Chondrocyte (in vitro differentiated cells): ENCODE measurements at regions not wholly inside any gene's neighbourhood (a gene's known extent, or its start where the extent isn't known, plus 50 kb on each side); places are given as distances from the start of the nearest gene placed in this dataset.

Source experiments
- DNase-seq: peaks from one replicate; pipeline ENCODE4 v3.0.0; 2021; ENCODE audit warnings: mixed read lengths, low spot score
- H3K27ac Mint-ChIP-seq: one replicate; pipeline ENCODE4 v1.8.0; 2021; ENCODE audit warnings: mild to moderate bottlenecking, moderate library complexity, mixed read lengths; ENCODE audit not compliant: unreplicated experiment
- H3K27me3 Mint-ChIP-seq: 2 replicates; pipeline ENCODE4 v1.8.0; 2021; ENCODE audit warnings: low read depth, mixed read lengths
- H3K36me3 Mint-ChIP-seq: 2 replicates; pipeline ENCODE4 v1.8.0; 2021; ENCODE audit warnings: low read depth, mixed read lengths
- H3K4me1 Mint-ChIP-seq: 2 replicates; pipeline ENCODE4 v1.8.0; 2021; ENCODE audit warnings: low read depth, mild to moderate bottlenecking, mixed read lengths
- H3K4me3 Mint-ChIP-seq: one replicate; pipeline ENCODE4 v1.8.0; 2021; ENCODE audit warnings: mild to moderate bottlenecking, moderate library complexity, mixed read lengths; ENCODE audit not compliant: unreplicated experiment
- H3K9me3 Mint-ChIP-seq: 2 replicates; pipeline ENCODE4 v1.8.0; 2021; ENCODE audit warnings: low read depth, mixed read lengths
- CTCF ChIP-seq: fragments of 200-600 bp; sonication (generic); IDR thresholded peaks from 2 replicates; pipeline ENCODE4 v1.5.0; 2021; ENCODE audit warnings: antibody characterized with exemption, mild to moderate bottlenecking, moderate library complexity

- no peak overlapping the region for H3K27ac Mint-ChIP-seq
- no peaks in the 10 kb centered on the region for H3K27me3 Mint-ChIP-seq
- H3K4me1 Mint-ChIP-seq: no peaks in the 10 kb centered on the region
- H3K9me3 Mint-ChIP-seq: no peaks in the 10 kb centered on the region
- DNase-seq: no peak
- H3K4me3 Mint-ChIP-seq: no peak overlapping the region
- no peaks in the 10 kb centered on the region for H3K36me3 Mint-ChIP-seq
- no peak for TF ChIP-seq CTCF
Observed at GRCh38 chr10:128617532-128617931, 491.3 kb upstream of the MKI67 start.

- no peaks in the 10 kb centered on the region for H3K9me3 Mint-ChIP-seq
- H3K4me1 Mint-ChIP-seq: peaks cover 3% of the 10 kb centered on the region
- no peak overlapping the region for H3K4me3 Mint-ChIP-seq
- no peak for DNase-seq
- no peaks in the 10 kb centered on the region for H3K36me3 Mint-ChIP-seq
- H3K27ac Mint-ChIP-seq: no peak overlapping the region
- H3K27me3 Mint-ChIP-seq: no peaks in the 10 kb centered on the region
- no peak for TF ChIP-seq CTCF
Observed at GRCh38 chr10:128622706-128623105, 496.5 kb upstream of the MKI67 start.

- no peak for TF ChIP-seq CTCF
- Mint-ChIP-seq H3K27me3 (no peaks in the 10 kb centered on the region), H3K27ac (no peak overlapping the region), H3K4me3 (no peak overlapping the region), H3K36me3 (no peaks in the 10 kb centered on the region), H3K4me1 (peaks cover 3% of the 10 kb centered on the region), H3K9me3 (no peaks in the 10 kb centered on the region)
- DNase-seq: no peak
Observed at GRCh38 chr10:128623776-128624175, 497.6 kb upstream of the MKI67 start.

GRCh38 chr10:128624656-128625530 is 498.7 kb upstream of the MKI67 start:
- H3K4me1 Mint-ChIP-seq: peaks cover 3% of the 10 kb centered on the region

GRCh38 chr10:128625926-128626325 is 499.7 kb upstream of the MKI67 start:
- Mint-ChIP-seq H3K27ac (no peak overlapping the region), H3K4me1 (peaks cover 3% of the 10 kb centered on the region)

More at GRCh38 chr10:128624656-128625530, 498.7 kb upstream of the MKI67 start:
- TF ChIP-seq CTCF: no peak
- no peak for DNase-seq
- H3K9me3 Mint-ChIP-seq: no peaks in the 10 kb centered on the region
- no peak overlapping the region for H3K27ac Mint-ChIP-seq
- H3K4me3 Mint-ChIP-seq: no peak overlapping the region
- no peaks in the 10 kb centered on the region for H3K27me3 Mint-ChIP-seq
- no peaks in the 10 kb centered on the region for H3K36me3 Mint-ChIP-seq

More at GRCh38 chr10:128625926-128626325, 499.7 kb upstream of the MKI67 start:
- Mint-ChIP-seq H3K27me3 (no peaks in the 10 kb centered on the region), H3K4me3 (no peak overlapping the region), H3K9me3 (no peaks in the 10 kb centered on the region), H3K36me3 (no peaks in the 10 kb centered on the region)
- no peak for DNase-seq
- no peak for TF ChIP-seq CTCF
